ENCODE measurements at regions not wholly inside any gene's neighbourhood (a gene's known extent, or its start where the extent isn't known, plus 50 kb on each side); places are given as distances from the start of the nearest gene placed in this dataset.

DNA sequence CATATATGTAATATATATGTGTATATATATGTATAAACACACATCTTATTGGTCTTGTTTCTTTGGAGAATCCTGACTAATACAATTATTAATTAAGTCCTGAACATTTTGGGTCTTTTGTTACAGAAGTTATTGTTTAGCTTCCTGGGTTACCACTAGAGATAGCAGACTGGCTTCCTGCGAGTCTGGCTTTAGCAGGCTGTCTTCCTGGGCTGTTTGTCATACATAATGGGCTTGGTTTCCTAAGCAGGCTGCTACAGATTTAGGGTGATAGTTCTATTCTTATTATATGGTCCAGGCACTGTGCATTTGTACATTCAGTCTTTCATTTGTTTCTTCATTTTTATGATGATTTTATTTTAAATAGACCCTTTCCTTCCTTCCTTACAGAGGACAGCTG, 312.0 kb upstream of the TMTC4 start:
- Histone ChIP-seq H3K4ac (ENCODE audit: low read depth, low read length) (no peak overlapping the region), H2AK9ac (replicated peaks; ENCODE audit: low read depth, low read length, poor library complexity) (no peak overlapping the region), H3K27ac (ENCODE audit: insufficient read depth, low read length) (no peak overlapping the region), H3K9ac (ENCODE audit: low read depth, low read length) (no peak overlapping the region), H2AK5ac (ENCODE audit: low read depth, low read length) (no peak overlapping the region), H3K4me3 (ENCODE audit: insufficient read depth, low read depth, low read length) (no peak overlapping the region), H2BK120ac (ENCODE audit: low read depth, low read length) (no peak overlapping the region), H4K5ac (ENCODE audit: low read depth, low read length) (no peak overlapping the region), H4K91ac (ENCODE audit: insufficient read depth, low read depth, low read length) (no peak overlapping the region), H3K23ac (ENCODE audit: low read depth, low read length) (no peak overlapping the region), H3K56ac (ENCODE audit: extremely low read depth, insufficient read depth, low read length) (no peak overlapping the region), H3K4me2 (ENCODE audit: low read depth, low read length) (no peak overlapping the region), H3K9me1 (ENCODE audit: insufficient read depth, low read length) (no peaks in the 10 kb centered on the region), H2BK15ac (ENCODE audit: low read depth, low read length) (no peak overlapping the region), H3K36me3 (ENCODE audit: control insufficient read depth, insufficient read depth, low read length) (no peaks in the 10 kb centered on the region), H3K9me3 (ENCODE audit: control insufficient read depth, insufficient read depth, low read length) (no peaks in the 10 kb centered on the region), H3K18ac (ENCODE audit: low read depth, low read length) (no peak overlapping the region), H2AFZ (replicated peaks; ENCODE audit: low read length, poor library complexity) (no peak overlapping the region), H3K27me3 (ENCODE audit: control insufficient read depth, insufficient read depth, low read length) (no peaks in the 10 kb centered on the region), H4K8ac (ENCODE audit: low read depth in 2 of 2, low read length in 2 of 2) (no peak overlapping the region), H2BK5ac (ENCODE audit: low read depth, low read length, poor library complexity, severe bottlenecking) (no peak overlapping the region), H3K79me1 (ENCODE audit: low read depth in 1 of 2, low read length in 2 of 2) (no peaks in the 10 kb centered on the region), H4K20me1 (ENCODE audit: insufficient read depth, low read length) (no peaks in the 10 kb centered on the region), H3K14ac (replicated peaks; ENCODE audit: low read depth, low read length) (no peak overlapping the region), H3K4me1 (ENCODE audit: control insufficient read depth, insufficient read depth, low read length) (no peaks in the 10 kb centered on the region), H2BK20ac (ENCODE audit: low read depth, low read length) (no peak overlapping the region)
- CTCF ChIA-PET, result interaction anchor here (1.7 kb wide), 1 partner anchor 264 kb away, joined by 3 read pairs; no protein-coding TSS in a partner anchor
- WGBS, 2 experiments (ENCODE audit: extremely low coverage in 2 of 2, insufficient read length in 1 of 2), result no CpG with 5 or more reads among the region's 1 CpG
- DNase-seq (no peak), ATAC-seq (ENCODE audit: low read depth) (no peak)
- no TSS peak for BruUV-seq (replicated peaks)
- intact Hi-C loops (cut with micrococcal nuclease) (no loop called here), dilution Hi-C loops (cut with HindIII; ENCODE audit: low sequenced_read_pairs, unreplicated experiment) (no loop called here), in situ Hi-C loops (cut with MboI; ENCODE audit: low sequenced_read_pairs) (no loop called here)
- TF ChIP-seq RCOR1 (IDR thresholded peaks at IDR 0.05; ENCODE audit: insufficient replicate concordance, low read length), result no peak
- TF ChIP-seq NFE2L2 (IDR thresholded peaks at IDR 0.05; ENCODE audit: low read depth, low read length), result no peak
- no peak for TF ChIP-seq SMC3 (IDR thresholded peaks at IDR 0.05; ENCODE audit: low read depth, low read length)
- TF ChIP-seq USF2 (IDR thresholded peaks at IDR 0.05; ENCODE audit: low read depth, low read length), result no peak
- no peak for TF ChIP-seq MXI1 (IDR thresholded peaks at IDR 0.05; ENCODE audit: borderline replicate concordance, low read depth, low read length)
- no peak for TF ChIP-seq CHD1 (IDR thresholded peaks at IDR 0.05; ENCODE audit: low read depth, low read length)
- TF ChIP-seq, protein P1, sequence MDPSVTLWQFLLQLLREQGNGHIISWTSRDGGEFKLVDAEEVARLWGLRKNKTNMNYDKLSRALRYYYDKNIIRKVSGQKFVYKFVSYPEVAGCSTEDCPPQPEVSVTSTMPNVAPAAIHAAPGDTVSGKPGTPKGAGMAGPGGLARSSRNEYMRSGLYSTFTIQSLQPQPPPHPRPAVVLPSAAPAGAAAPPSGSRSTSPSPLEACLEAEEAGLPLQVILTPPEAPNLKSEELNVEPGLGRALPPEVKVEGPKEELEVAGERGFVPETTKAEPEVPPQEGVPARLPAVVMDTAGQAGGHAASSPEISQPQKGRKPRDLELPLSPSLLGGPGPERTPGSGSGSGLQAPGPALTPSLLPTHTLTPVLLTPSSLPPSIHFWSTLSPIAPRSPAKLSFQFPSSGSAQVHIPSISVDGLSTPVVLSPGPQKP (IDR thresholded peaks at IDR 0.05; ENCODE audit: borderline replicate concordance, low read depth, low read length), result no peak
- TF ChIP-seq MAFK (IDR thresholded peaks at IDR 0.05; ENCODE audit: low read depth, low read length), result no peak
- no peak for TF ChIP-seq CTCF (conservative IDR thresholded peaks at IDR 0.05; ENCODE audit: low read depth, low read length)
- no peak for TF ChIP-seq POLR2A (IDR thresholded peaks at IDR 0.05; ENCODE audit: low read depth, low read length)
- TF ChIP-seq RAD21 (IDR thresholded peaks at IDR 0.05; ENCODE audit: low read length), result no peak
- TF ChIP-seq RFX5 (IDR thresholded peaks at IDR 0.05; ENCODE audit: low read depth, low read length), result no peak
- TF ChIP-seq MAZ (IDR thresholded peaks at IDR 0.05; ENCODE audit: borderline replicate concordance, low read depth, low read length), result no peak
- TF ChIP-seq BHLHE40 (IDR thresholded peaks at IDR 0.05; ENCODE audit: low read depth, low read length), result no peak
- POLR2A ChIA-PET (ENCODE audit: unreplicated experiment), result no interaction called here
